H9 (cell line): ENCODE measurements at regions not wholly inside any gene's neighbourhood (a gene's known extent, or its start where the extent isn't known, plus 50 kb on each side); places are given as distances from the start of the nearest gene placed in this dataset.

Source experiments
- DNase-seq: peaks from one replicate; pipeline ENCODE4 v3.0.0-alpha.2; 2017
- H2AFZ ChIP-seq: one replicate; pipeline ENCODE4 v1.6.1; 2013; ENCODE audit warnings: mild to moderate bottlenecking, low read length, control low read depth, moderate library complexity
- H2AK5ac ChIP-seq: 2 replicates; pipeline ENCODE4 v1.6.1; 2013; ENCODE audit warnings: low read length, control low read depth, mixed read lengths; ENCODE audit not compliant: insufficient read length
- H2BK120ac ChIP-seq: one replicate; pipeline ENCODE4 v1.6.1; 2013; ENCODE audit warnings: low read depth, mild to moderate bottlenecking, low read length, control low read depth, inconsistent platforms; ENCODE audit not compliant: poor library complexity, severe bottlenecking
- H2BK12ac ChIP-seq: 2 replicates; pipeline ENCODE4 v1.6.1; 2013; ENCODE audit warnings: low read length, control low read depth, mixed read lengths, low read depth; ENCODE audit not compliant: insufficient read length
- H2BK15ac ChIP-seq: 2 replicates; pipeline ENCODE4 v1.6.1; 2013; ENCODE audit warnings: low read depth, low read length, control low read depth
- H2BK20ac ChIP-seq: one replicate; pipeline ENCODE4 v1.6.1; 2013; ENCODE audit warnings: low read depth, mild to moderate bottlenecking, low read length, control low read depth, inconsistent platforms; ENCODE audit not compliant: poor library complexity, severe bottlenecking
- H2BK5ac ChIP-seq: 2 replicates; pipeline ENCODE4 v1.6.1; 2013; ENCODE audit warnings: low read length, control low read depth, mixed read lengths; ENCODE audit not compliant: insufficient read length
- H3K14ac ChIP-seq: 2 replicates; pipeline ENCODE4 v1.6.1; 2013; ENCODE audit warnings: low read length, control low read depth; ENCODE audit not compliant: insufficient read depth
- H3K18ac ChIP-seq: 2 replicates; pipeline ENCODE4 v1.6.1; 2013; ENCODE audit warnings: low read depth, mild to moderate bottlenecking, mixed read lengths, low read length, control low read depth; ENCODE audit not compliant: insufficient read length
- H3K23ac ChIP-seq: 2 replicates; pipeline ENCODE4 v1.6.1; 2013; ENCODE audit warnings: low read length, control low read depth, mixed read lengths, low read depth; ENCODE audit not compliant: insufficient read length
- H3K23me2 ChIP-seq: 2 replicates; pipeline ENCODE4 v1.6.1; 2013; ENCODE audit warnings: low read depth, mild to moderate bottlenecking, mixed read lengths, low read length, control low read depth; ENCODE audit not compliant: insufficient read length, poor library complexity, severe bottlenecking
- H3K27ac ChIP-seq: 2 replicates; pipeline ENCODE4 v1.5.1; 2013; ENCODE audit warnings: low read length, control low read depth, mixed read lengths, low read depth; ENCODE audit not compliant: insufficient read length
- H3K27me3 ChIP-seq: 2 replicates; pipeline ENCODE4 v1.6.1; 2013; ENCODE audit warnings: low read length, control low read depth, inconsistent platforms; ENCODE audit not compliant: insufficient read depth
- H3K4ac ChIP-seq: 2 replicates; pipeline ENCODE4 v1.6.1; 2013; ENCODE audit warnings: low read depth, mild to moderate bottlenecking, control low read depth, inconsistent platforms, low read length, moderate library complexity
- H3K4me1 ChIP-seq: 2 replicates; pipeline ENCODE4 v1.6.1; 2013; ENCODE audit warnings: low read length, control low read depth, inconsistent platforms; ENCODE audit not compliant: insufficient read depth
- H3K4me2 ChIP-seq: 2 replicates; pipeline ENCODE4 v1.6.1; 2013; ENCODE audit warnings: low read length, control low read depth, mixed read lengths; ENCODE audit not compliant: insufficient read length, insufficient read depth
- H3K56ac ChIP-seq: 2 replicates; pipeline ENCODE4 v1.6.1; 2013; ENCODE audit warnings: low read depth, mild to moderate bottlenecking, mixed read lengths, low read length, control low read depth; ENCODE audit not compliant: insufficient read length
- H3K79me1 ChIP-seq: 2 replicates; pipeline ENCODE4 v1.6.1; 2013; ENCODE audit warnings: low read depth, mild to moderate bottlenecking, moderate library complexity, low read length, control low read depth, inconsistent platforms; ENCODE audit not compliant: insufficient read depth, poor library complexity, severe bottlenecking
- H3K79me2 ChIP-seq: 2 replicates; pipeline ENCODE4 v1.6.1; 2013; ENCODE audit warnings: low read length, control low read depth, inconsistent platforms; ENCODE audit not compliant: insufficient read depth
- H3K9ac ChIP-seq: 2 replicates; pipeline ENCODE4 v1.6.1; 2013; ENCODE audit warnings: low read length, control low read depth, mixed read lengths; ENCODE audit not compliant: insufficient read length; ENCODE audit errors: extremely low read depth
- H3K9me3 ChIP-seq: one replicate; pipeline ENCODE4 v1.6.1; 2013; ENCODE audit warnings: low read depth, low read length, inconsistent platforms; ENCODE audit not compliant: control insufficient read depth
- H3T11ph ChIP-seq: one replicate; pipeline ENCODE4 v1.6.1; 2013; ENCODE audit warnings: mild to moderate bottlenecking, low read length, control low read depth, inconsistent platforms
- H4K20me1 ChIP-seq: one replicate; pipeline ENCODE4 v1.6.1; 2013; ENCODE audit not compliant: control insufficient read depth, insufficient read length, insufficient read depth
- H4K5ac ChIP-seq: 2 replicates; pipeline ENCODE4 v1.6.1; 2013; ENCODE audit warnings: low read depth, mild to moderate bottlenecking, mixed read lengths, low read length, control low read depth; ENCODE audit not compliant: insufficient read length
- H4K8ac ChIP-seq: replicated peaks from 2 replicates; pipeline ENCODE4 v1.6.1; 2013; ENCODE audit warnings: low read length, control low read depth, mixed read lengths, low read depth; ENCODE audit not compliant: insufficient read length
- H4K91ac ChIP-seq: 2 replicates; pipeline ENCODE4 v1.6.1; 2013; ENCODE audit warnings: low read depth, mild to moderate bottlenecking, moderate library complexity, mixed read lengths, low read length, control low read depth; ENCODE audit not compliant: insufficient read length
- H3K27ac Mint-ChIP-seq, 3 experiments: 2 replicates in 2 of 3; 3 replicates in 1 of 3; pipeline ENCODE4 v1.8.0; 2020 to 2021; ENCODE audit warnings: mixed read lengths in 3 of 3, mild to moderate bottlenecking in 1 of 3, moderate library complexity in 1 of 3
- H3K27me3 Mint-ChIP-seq: 2 replicates; pipeline ENCODE4 v1.8.0; 2021; ENCODE audit warnings: low read depth, mild to moderate bottlenecking, moderate library complexity, mixed read lengths
- H3K36me3 Mint-ChIP-seq, 3 experiments: 2 replicates in 2 of 3; 3 replicates in 1 of 3; pipeline ENCODE4 v1.8.0; 2020 to 2021; ENCODE audit warnings: low read depth in 3 of 3, mixed read lengths in 3 of 3; ENCODE audit not compliant: insufficient read depth in 1 of 3
- H3K4me1 Mint-ChIP-seq, 2 experiments: 2 replicates each; pipeline ENCODE4 v1.8.0; 2020; ENCODE audit warnings: mixed read lengths in 2 of 2
- H3K4me3 Mint-ChIP-seq, 2 experiments: 2 replicates in 1 of 2; 3 replicates in 1 of 2; pipeline ENCODE4 v1.8.0; 2020 to 2021; ENCODE audit warnings: mild to moderate bottlenecking in 2 of 2, mixed read lengths in 2 of 2, moderate library complexity in 1 of 2
- H3K9me3 Mint-ChIP-seq, 2 experiments: 2 replicates in 1 of 2; 3 replicates in 1 of 2; pipeline ENCODE4 v1.8.0; 2020; ENCODE audit warnings: mild to moderate bottlenecking in 2 of 2, mixed read lengths in 2 of 2, moderate library complexity in 1 of 2
- CTCF ChIP-seq: fragments of 200-600 bp; sonication (generic); conservative IDR thresholded peaks from 3 replicates; pipeline ENCODE4 v1.8.0; 2021; ENCODE audit warnings: antibody characterized with exemption, mild to moderate bottlenecking
- WGBS: extraction: QIAGEN DNeasy Blood & Tissue Kit; methylation state at CpG from one replicate; pipeline ENCODE4 v1.1.7; 2013; ENCODE audit warnings: missing lambda C conversion rate, low lambda C conversion rate, mixed read lengths; ENCODE audit not compliant: insufficient read length; ENCODE audit errors: extremely low coverage; 5-methylcytosine and 5-hydroxymethylcytosine counted together

- no peaks in the 10 kb centered on the region for H3K36me3 Mint-ChIP-seq
- no peak overlapping the region for H3K27ac ChIP-seq
- H3K56ac ChIP-seq, result no peak overlapping the region
- no peak overlapping the region for H3K4ac ChIP-seq
- H4K20me1 ChIP-seq, result no peaks in the 10 kb centered on the region
- H3K27me3 ChIP-seq, result no peaks in the 10 kb centered on the region
- no peak overlapping the region for H3K27ac Mint-ChIP-seq
- H3K9me3 ChIP-seq, result no peaks in the 10 kb centered on the region
- H2AK5ac ChIP-seq, result no peak overlapping the region
- no peak overlapping the region for H3K9ac ChIP-seq
- no peak overlapping the region for H2BK5ac ChIP-seq
- H3K27me3 Mint-ChIP-seq, result no peaks in the 10 kb centered on the region
- no peaks in the 10 kb centered on the region for H3K79me1 ChIP-seq
- H3K79me2 ChIP-seq, result no peaks in the 10 kb centered on the region
- H2BK12ac ChIP-seq, result no peak overlapping the region
- H4K91ac ChIP-seq, result no peak overlapping the region
- H2BK15ac ChIP-seq, result no peak overlapping the region
- no peak overlapping the region for H4K5ac ChIP-seq
- no peak overlapping the region for H4K8ac ChIP-seq
- H3K18ac ChIP-seq, result no peak overlapping the region
- no peak for DNase-seq
- TF ChIP-seq CTCF, result no peak
- H3K4me1 ChIP-seq, result peaks cover 3% of the 10 kb centered on the region; the same call in 1 of the 2 replicates
- H3K23ac ChIP-seq, result no peak overlapping the region
- no peak overlapping the region for H2BK120ac ChIP-seq
- H3K9me3 Mint-ChIP-seq, result no peaks in the 10 kb centered on the region
- H3K4me2 ChIP-seq, result no peak overlapping the region
- H3T11ph ChIP-seq, result no peak overlapping the region
- H3K4me3 Mint-ChIP-seq, result no peak overlapping the region
- peaks cover 11 to 13% of the 10 kb centered on the region in 2 experiments for H3K4me1 Mint-ChIP-seq
- no peak overlapping the region for H2BK20ac ChIP-seq
- no peak overlapping the region for H3K14ac ChIP-seq
- H3K23me2 ChIP-seq, result no peaks in the 10 kb centered on the region
- WGBS, result no CpG with 5 or more reads among the region's 5 CpGs
- H2AFZ ChIP-seq, result no peak overlapping the region
Observed at GRCh38 chr2:75337016-75337415, 137.7 kb upstream of the TACR1 start.
